Stimulated activated CD8-positive, alpha-beta memory T cell treated with anti-CD3 and anti-CD28 coated beads, Interleukin-12 subunit alpha, Interleukin-12 subunit beta, amount 100 ng/mL, for 4 hours (primary cell): ENCODE measurements at regions not wholly inside any gene's neighbourhood (a gene's known extent, or its start where the extent isn't known, plus 50 kb on each side); places are given as distances from the start of the nearest gene placed in this dataset.

Source experiments
- DNase-seq: peaks from one replicate; pipeline ENCODE4 v3.0.0-alpha.2; 2020; ENCODE audit warnings: low read depth

DNA sequence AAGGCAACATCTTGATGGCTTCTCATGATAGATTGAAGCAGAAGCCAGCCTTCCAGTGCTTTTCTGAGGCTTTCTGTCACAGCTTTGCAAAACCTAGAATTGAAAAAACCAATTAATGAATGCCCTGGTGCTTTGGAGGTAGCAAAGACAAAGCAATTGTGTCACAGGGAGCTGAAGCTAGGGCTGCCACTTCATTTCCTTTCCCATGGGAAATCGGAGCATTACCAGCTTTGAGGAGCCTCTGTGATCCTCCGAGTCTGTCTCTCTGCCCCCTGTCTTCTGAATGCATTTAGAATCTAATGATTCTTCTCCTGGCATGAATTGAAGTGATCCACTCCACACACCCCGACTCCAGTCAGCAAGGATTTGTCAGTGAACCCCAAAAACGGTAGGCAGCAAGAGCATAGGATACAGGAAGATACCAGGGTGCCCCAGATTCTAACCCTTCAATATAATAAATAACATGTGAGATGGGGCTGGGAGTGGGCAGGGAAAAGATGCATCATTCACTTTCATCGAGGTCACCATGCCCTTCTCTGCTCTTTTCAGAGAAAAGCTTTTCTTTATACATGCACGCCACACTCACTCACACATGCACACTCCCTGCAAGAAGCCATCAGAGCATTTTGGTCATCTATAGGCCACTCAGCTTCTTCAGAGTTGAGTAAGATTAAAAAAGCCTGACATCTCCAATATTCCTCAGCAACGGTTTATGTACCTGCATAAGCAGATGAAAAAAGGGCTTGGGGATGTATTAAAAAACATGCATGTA, 247.7 kb upstream of the ZNF462 start:
- no peak for DNase-seq

- no peak for DNase-seq
These were observed 246.9 kb upstream of the ZNF462 start for GRCh38 chr9:106616026-106616425.

GRCh38 chr9:106616851-106617345, 246.1 kb upstream of the ZNF462 start:
- DNase-seq: no peak

- no peak for DNase-seq
These were observed 243.8 kb upstream of the ZNF462 start for GRCh38 chr9:106619211-106619610.

GRCh38 chr9:106620081-106620480, 242.9 kb upstream of the ZNF462 start:
- no peak for DNase-seq

- DNase-seq: no peak
These were observed 242.1 kb upstream of the ZNF462 start for GRCh38 chr9:106620866-106621265.

- DNase-seq: no peak
These were observed 241.4 kb upstream of the ZNF462 start for GRCh38 chr9:106621313-106622163.

GRCh38 chr9:106622164-106622487, 240.8 kb upstream of the ZNF462 start:
- DNase-seq: no peak

- no peak for DNase-seq
These were observed 239.4 kb upstream of the ZNF462 start for GRCh38 chr9:106623558-106623957.

DNA sequence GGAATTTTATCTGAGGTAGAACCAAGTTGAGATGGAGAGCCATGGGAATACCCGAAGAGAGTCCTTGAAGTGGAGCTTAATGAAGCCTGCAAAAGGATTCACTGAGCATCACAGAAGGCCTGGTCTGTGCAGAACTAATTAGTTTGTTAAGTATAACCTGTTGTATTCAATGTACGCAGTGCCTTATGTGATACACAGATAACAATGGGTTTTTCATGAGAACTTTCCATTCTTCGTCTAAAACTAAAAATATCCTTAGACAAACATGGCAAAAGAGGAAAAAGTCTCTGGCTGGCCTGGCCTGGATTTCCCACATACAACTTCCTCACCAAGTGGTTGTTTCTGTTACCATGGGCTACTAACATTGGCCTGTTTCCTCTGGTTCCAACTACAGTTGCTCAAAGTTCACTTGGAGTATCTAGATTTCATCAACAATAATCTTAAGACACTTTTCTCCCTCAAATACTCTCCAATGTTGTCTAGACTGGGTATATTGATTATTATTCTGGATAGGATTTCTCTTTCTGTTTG, 237.6 kb upstream of the ZNF462 start:
- DNase-seq: no peak

GRCh38 chr9:106626936-106627335, 236.0 kb upstream of the ZNF462 start:
- no peak for DNase-seq

DNA sequence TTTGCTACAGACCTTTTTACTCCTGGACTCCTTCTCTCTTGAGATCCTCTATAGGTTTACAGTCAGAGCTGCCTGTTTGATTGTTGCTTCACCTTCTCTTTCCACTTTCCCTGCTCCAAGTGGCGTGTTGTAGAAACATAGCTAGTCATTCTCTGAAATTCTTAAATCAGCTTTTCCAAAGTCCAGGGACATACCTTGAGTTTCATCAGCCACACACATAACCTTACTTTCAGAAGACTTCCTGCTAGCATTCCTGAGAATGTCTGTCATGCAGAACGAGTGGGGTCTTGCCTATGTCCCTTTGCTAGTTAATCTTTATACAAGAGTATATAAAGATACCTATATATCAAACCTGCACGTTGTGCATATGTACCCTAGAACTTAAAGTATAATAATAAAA, 230.3 kb upstream of the ZNF462 start:
- DNase-seq: no peak

DNA sequence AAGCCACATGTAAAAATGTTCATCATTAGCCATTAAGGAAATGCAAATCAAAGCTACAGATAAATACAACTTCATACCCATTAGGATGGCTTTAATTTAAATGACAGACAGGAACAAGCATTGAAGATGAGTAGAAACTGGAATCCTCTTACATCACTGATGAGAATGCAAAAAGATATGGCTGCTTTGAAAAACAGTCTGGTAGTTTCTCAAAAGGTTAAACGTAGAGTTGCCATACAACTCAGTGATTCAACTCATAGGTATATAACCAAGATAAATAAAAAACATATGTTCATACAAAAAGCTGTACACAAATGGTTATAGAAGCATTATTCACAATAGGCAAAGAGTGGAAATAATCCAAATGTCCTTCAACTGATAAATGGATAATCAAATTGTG, 228.8 kb upstream of the ZNF462 start:
- no peak for DNase-seq

DNA sequence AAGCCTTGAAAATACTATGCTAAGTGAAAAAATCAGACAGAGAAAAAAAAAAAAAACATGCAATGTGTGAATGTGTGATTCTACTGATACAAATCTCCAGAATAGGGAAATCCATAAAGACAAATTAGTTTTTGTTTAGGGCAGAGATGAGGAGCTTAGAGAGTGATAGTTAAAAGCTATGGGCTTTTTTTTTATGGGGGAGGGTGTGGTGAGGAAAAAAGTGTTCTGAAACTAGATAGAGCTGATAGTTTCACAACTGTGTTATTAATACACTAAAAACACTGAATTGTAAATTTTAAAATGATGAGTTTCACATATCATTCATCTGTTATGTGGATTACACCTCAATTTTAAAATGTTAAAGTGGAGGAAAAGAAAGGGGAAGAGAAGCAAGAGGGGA, 228.3 kb upstream of the ZNF462 start:
- DNase-seq: no peak

- DNase-seq: no peak
These were observed 225.5 kb upstream of the ZNF462 start for GRCh38 chr9:106637486-106637885.

GRCh38 chr9:106639873-106640568, 222.9 kb upstream of the ZNF462 start:
- DNase-seq: no peak

GRCh38 chr9:106643211-106643930, 219.6 kb upstream of the ZNF462 start:
- DNase-seq: no peak

- no peak for DNase-seq
These were observed 218.3 kb upstream of the ZNF462 start for GRCh38 chr9:106644661-106645060.

GRCh38 chr9:106648799-106649198, 214.2 kb upstream of the ZNF462 start:
- no peak for DNase-seq

- no peak for DNase-seq
These were observed 213.3 kb upstream of the ZNF462 start for GRCh38 chr9:106649664-106650063.

GRCh38 chr9:106653213-106653612, 209.8 kb upstream of the ZNF462 start:
- no peak for DNase-seq

GRCh38 chr9:106655966-106656365, 207.0 kb upstream of the ZNF462 start:
- no peak for DNase-seq
